WTC11 (cell line): ENCODE measurements at regions not wholly inside any gene's neighbourhood (a gene's known extent, or its start where the extent isn't known, plus 50 kb on each side); places are given as distances from the start of the nearest gene placed in this dataset.

Experiments
- ATAC-seq: fragments of 200-7000 bp; cut with Tn5 transposase; 2 replicates; pipeline ENCODE4 v1.10.0; 2021; ENCODE audit warnings: mild to moderate bottlenecking, moderate library complexity
- CTCF ChIA-PET: fragments of 300-600 bp; sonication (Branson Sonifier 250); formaldehyde crosslinking; loops from one replicate; lab custom pipeline; 2021; ENCODE audit warnings: antibody characterized with exemption; lab: Charles Lee
- POLR2A ChIA-PET: fragments of 350-600 bp; sonication (Branson Sonifier 250); formaldehyde crosslinking; loops from one replicate; lab custom pipeline; 2021; ENCODE audit warnings: antibody characterized with exemption; lab: Charles Lee
- DNase-seq: peaks from one replicate; pipeline ENCODE4 v3.0.0; 2021; ENCODE audit warnings: low spot score
- H3K27ac Mint-ChIP-seq: 2 replicates; pipeline ENCODE4 v1.8.0; 2021; ENCODE audit warnings: mixed read lengths
- H3K27me3 Mint-ChIP-seq: 2 replicates; pipeline ENCODE4 v1.8.0; 2021; ENCODE audit warnings: low read depth, mild to moderate bottlenecking, moderate library complexity, mixed read lengths
- H3K36me3 Mint-ChIP-seq: 2 replicates; pipeline ENCODE4 v1.8.0; 2021; ENCODE audit warnings: mixed read lengths
- H3K4me1 Mint-ChIP-seq: 2 replicates; pipeline ENCODE4 v1.8.0; 2022; ENCODE audit warnings: mixed read lengths
- H3K4me3 Mint-ChIP-seq: 2 replicates; pipeline ENCODE4 v1.8.0; 2021; ENCODE audit warnings: mild to moderate bottlenecking, moderate library complexity, mixed read lengths
- H3K9me3 Mint-ChIP-seq: 2 replicates; pipeline ENCODE4 v1.8.0; 2021; ENCODE audit warnings: mixed read lengths
- ATF1 ChIP-seq: sonication (generic); formaldehyde crosslinking; IDR thresholded peaks from 2 replicates; pipeline ENCODE4 v1.8.1; 2023; ENCODE audit warnings: mild to moderate bottlenecking, moderate library complexity, missing genetic modification reagents
- CREB1 ChIP-seq: sonication (generic); formaldehyde crosslinking; IDR thresholded peaks from 2 replicates; pipeline ENCODE4 v1.8.0; 2023; ENCODE audit warnings: mild to moderate bottlenecking, missing genetic modification reagents
- CREM ChIP-seq: sonication (generic); formaldehyde crosslinking; IDR thresholded peaks from 2 replicates; pipeline ENCODE4 v1.8.1; 2022; ENCODE audit warnings: mild to moderate bottlenecking, missing genetic modification reagents, moderate library complexity
- HMGA2 ChIP-seq: fragments of 250-450 bp; sonication (Bioruptor Pico); IDR thresholded peaks from 2 replicates; pipeline ENCODE4 v1.4.0; 2021; ENCODE audit warnings: mild to moderate bottlenecking, moderate library complexity
- KAT7 ChIP-seq: sonication (generic); formaldehyde crosslinking; IDR thresholded peaks from 2 replicates; pipeline ENCODE4 v1.8.1; 2023; ENCODE audit warnings: missing genetic modification reagents, mild to moderate bottlenecking, borderline replicate concordance
- MLX ChIP-seq: sonication (generic); formaldehyde crosslinking; IDR thresholded peaks from 2 replicates; pipeline ENCODE4 v1.8.1; 2023; ENCODE audit warnings: mild to moderate bottlenecking, missing genetic modification reagents, moderate library complexity
- NFE2L1 ChIP-seq: sonication (generic); formaldehyde crosslinking; IDR thresholded peaks from 2 replicates; pipeline ENCODE4 v1.8.1; 2023; ENCODE audit warnings: missing genetic modification reagents
- NFYB ChIP-seq: sonication (generic); formaldehyde crosslinking; conservative IDR thresholded peaks from 2 replicates; pipeline ENCODE4 v1.8.0; 2022; ENCODE audit warnings: low read depth, missing genetic modification reagents
- NR2C2 ChIP-seq: sonication (generic); formaldehyde crosslinking; IDR thresholded peaks from 2 replicates; pipeline ENCODE4 v1.8.0; 2022; ENCODE audit warnings: mild to moderate bottlenecking, missing genetic modification reagents
- PREB ChIP-seq: sonication (generic); formaldehyde crosslinking; IDR thresholded peaks from 2 replicates; pipeline ENCODE4 v1.8.1; 2022; ENCODE audit warnings: mild to moderate bottlenecking, missing genetic modification reagents, moderate library complexity, borderline replicate concordance
- RELA ChIP-seq: sonication (generic); formaldehyde crosslinking; IDR thresholded peaks from 2 replicates; pipeline ENCODE4 v1.8.1; 2022; ENCODE audit warnings: missing genetic modification reagents, mild to moderate bottlenecking, borderline replicate concordance
- SMAD4 ChIP-seq: sonication (generic); formaldehyde crosslinking; IDR thresholded peaks from 2 replicates; pipeline ENCODE4 v1.8.0; 2022; ENCODE audit warnings: mild to moderate bottlenecking, missing genetic modification reagents
- STAT6 ChIP-seq: sonication (generic); formaldehyde crosslinking; conservative IDR thresholded peaks from 2 replicates; pipeline ENCODE4 v1.8.1; 2023; ENCODE audit warnings: mild to moderate bottlenecking, low read depth, missing genetic modification reagents, moderate library complexity
- TP53 ChIP-seq: sonication (generic); formaldehyde crosslinking; IDR thresholded peaks from 2 replicates; pipeline ENCODE4 v1.8.1; 2023; ENCODE audit warnings: mild to moderate bottlenecking, missing genetic modification reagents
- ZNF317 ChIP-seq: sonication (generic); formaldehyde crosslinking; IDR thresholded peaks from 2 replicates; pipeline ENCODE4 v1.8.1; 2023; ENCODE audit warnings: low read depth, mild to moderate bottlenecking, moderate library complexity, missing genetic modification reagents, borderline replicate concordance
- ZNF416 ChIP-seq: fragments of 250-450 bp; sonication (Bioruptor Pico); IDR thresholded peaks from 2 replicates; pipeline ENCODE4 v1.9.0; 2021; ENCODE audit warnings: mild to moderate bottlenecking, inconsistent platforms
- TF ChIP-seq, protein P1 (sequence below): sonication (generic); formaldehyde crosslinking; IDR thresholded peaks from 2 replicates; pipeline ENCODE4 v1.8.0; 2022; ENCODE audit warnings: missing genetic modification reagents
- TF ChIP-seq, protein P2 (sequence below): sonication (generic); formaldehyde crosslinking; IDR thresholded peaks from 2 replicates; pipeline ENCODE4 v1.8.1; 2022; ENCODE audit warnings: low read depth, missing genetic modification reagents, borderline replicate concordance
- TF ChIP-seq, protein P3 (sequence below): sonication (generic); formaldehyde crosslinking; IDR thresholded peaks from 2 replicates; pipeline ENCODE4 v1.8.0; 2022; ENCODE audit warnings: mild to moderate bottlenecking, missing genetic modification reagents

GRCh38 chr6:165163519-165163918, 145.9 kb downstream of the C6orf118 start:
- Mint-ChIP-seq H3K4me3 (no peak overlapping the region), H3K9me3 (peaks cover 44% of the 10 kb centered on the region), H3K4me1 (no peaks in the 10 kb centered on the region), H3K36me3 (peaks cover 25% of the 10 kb centered on the region), H3K27ac (no peak overlapping the region), H3K27me3 (no peaks in the 10 kb centered on the region; the same call in none of the 2 replicates)
- no peak for DNase-seq
- CTCF ChIA-PET, result no interaction called here
- TF ChIP-seq, protein P1, sequence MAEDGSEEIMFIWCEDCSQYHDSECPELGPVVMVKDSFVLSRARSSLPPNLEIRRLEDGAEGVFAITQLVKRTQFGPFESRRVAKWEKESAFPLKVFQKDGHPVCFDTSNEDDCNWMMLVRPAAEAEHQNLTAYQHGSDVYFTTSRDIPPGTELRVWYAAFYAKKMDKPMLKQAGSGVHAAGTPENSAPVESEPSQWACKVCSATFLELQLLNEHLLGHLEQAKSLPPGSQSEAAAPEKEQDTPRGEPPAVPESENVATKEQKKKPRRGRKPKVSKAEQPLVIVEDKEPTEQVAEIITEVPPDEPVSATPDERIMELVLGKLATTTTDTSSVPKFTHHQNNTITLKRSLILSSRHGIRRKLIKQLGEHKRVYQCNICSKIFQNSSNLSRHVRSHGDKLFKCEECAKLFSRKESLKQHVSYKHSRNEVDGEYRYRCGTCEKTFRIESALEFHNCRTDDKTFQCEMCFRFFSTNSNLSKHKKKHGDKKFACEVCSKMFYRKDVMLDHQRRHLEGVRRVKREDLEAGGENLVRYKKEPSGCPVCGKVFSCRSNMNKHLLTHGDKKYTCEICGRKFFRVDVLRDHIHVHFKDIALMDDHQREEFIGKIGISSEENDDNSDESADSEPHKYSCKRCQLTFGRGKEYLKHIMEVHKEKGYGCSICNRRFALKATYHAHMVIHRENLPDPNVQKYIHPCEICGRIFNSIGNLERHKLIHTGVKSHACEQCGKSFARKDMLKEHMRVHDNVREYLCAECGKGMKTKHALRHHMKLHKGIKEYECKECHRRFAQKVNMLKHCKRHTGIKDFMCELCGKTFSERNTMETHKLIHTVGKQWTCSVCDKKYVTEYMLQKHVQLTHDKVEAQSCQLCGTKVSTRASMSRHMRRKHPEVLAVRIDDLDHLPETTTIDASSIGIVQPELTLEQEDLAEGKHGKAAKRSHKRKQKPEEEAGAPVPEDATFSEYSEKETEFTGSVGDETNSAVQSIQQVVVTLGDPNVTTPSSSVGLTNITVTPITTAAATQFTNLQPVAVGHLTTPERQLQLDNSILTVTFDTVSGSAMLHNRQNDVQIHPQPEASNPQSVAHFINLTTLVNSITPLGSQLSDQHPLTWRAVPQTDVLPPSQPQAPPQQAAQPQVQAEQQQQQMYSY (CRISPR knock-in tag), result no peak
- TF ChIP-seq MLX, result no peak
- TF ChIP-seq CREB1 (CRISPR knock-in tag), result no peak
- no peak for TF ChIP-seq CREM (CRISPR knock-in tag)
- TF ChIP-seq PREB, result no peak
- no peak for TF ChIP-seq TP53 (CRISPR knock-in tag)
- TF ChIP-seq HMGA2 (CRISPR knock-in tag), result no peak
- TF ChIP-seq ATF1, result no peak
- TF ChIP-seq, protein P2, sequence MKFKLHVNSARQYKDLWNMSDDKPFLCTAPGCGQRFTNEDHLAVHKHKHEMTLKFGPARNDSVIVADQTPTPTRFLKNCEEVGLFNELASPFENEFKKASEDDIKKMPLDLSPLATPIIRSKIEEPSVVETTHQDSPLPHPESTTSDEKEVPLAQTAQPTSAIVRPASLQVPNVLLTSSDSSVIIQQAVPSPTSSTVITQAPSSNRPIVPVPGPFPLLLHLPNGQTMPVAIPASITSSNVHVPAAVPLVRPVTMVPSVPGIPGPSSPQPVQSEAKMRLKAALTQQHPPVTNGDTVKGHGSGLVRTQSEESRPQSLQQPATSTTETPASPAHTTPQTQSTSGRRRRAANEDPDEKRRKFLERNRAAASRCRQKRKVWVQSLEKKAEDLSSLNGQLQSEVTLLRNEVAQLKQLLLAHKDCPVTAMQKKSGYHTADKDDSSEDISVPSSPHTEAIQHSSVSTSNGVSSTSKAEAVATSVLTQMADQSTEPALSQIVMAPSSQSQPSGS (CRISPR knock-in tag), result no peak
- POLR2A ChIA-PET, result no interaction called here
- ATAC-seq, result no peak

DNA sequence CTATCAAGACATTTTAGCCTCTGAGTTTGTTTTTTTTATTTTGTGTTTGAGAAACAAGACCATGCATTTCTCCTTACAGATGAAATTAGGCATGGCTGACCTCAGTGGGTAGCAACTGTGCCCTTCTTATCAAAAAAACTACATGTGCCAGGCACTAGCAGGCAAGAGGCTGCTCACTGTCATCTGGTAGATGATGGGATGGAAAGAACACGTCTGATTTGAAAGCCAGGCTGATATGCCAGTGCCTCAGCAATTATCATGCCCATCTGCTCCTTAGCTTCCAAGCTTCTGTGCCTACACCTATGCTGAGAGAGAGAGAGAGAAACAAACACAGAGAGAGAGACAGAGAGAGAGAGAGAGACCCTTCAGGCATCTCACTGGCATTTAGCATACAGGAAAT, 149.9 kb downstream of the C6orf118 start:
- CTCF ChIA-PET, result no interaction called here
- peaks cover 31% of the 10 kb centered on the region for H3K9me3 Mint-ChIP-seq
- H3K4me1 Mint-ChIP-seq, result no peaks in the 10 kb centered on the region
- POLR2A ChIA-PET, result no interaction called here
- no peak overlapping the region for H3K27ac Mint-ChIP-seq
- no peak overlapping the region for H3K4me3 Mint-ChIP-seq
- H3K36me3 Mint-ChIP-seq, result peaks cover 21% of the 10 kb centered on the region
- TF ChIP-seq STAT6 (CRISPR knock-in tag), result no peak
- no peak for TF ChIP-seq ZNF416
- TF ChIP-seq SMAD4 (CRISPR knock-in tag), result no peak
- TF ChIP-seq KAT7 (CRISPR knock-in tag), result no peak
- no peak for TF ChIP-seq TP53 (CRISPR knock-in tag)
- TF ChIP-seq, protein P3, sequence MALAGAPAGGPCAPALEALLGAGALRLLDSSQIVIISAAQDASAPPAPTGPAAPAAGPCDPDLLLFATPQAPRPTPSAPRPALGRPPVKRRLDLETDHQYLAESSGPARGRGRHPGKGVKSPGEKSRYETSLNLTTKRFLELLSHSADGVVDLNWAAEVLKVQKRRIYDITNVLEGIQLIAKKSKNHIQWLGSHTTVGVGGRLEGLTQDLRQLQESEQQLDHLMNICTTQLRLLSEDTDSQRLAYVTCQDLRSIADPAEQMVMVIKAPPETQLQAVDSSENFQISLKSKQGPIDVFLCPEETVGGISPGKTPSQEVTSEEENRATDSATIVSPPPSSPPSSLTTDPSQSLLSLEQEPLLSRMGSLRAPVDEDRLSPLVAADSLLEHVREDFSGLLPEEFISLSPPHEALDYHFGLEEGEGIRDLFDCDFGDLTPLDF (CRISPR knock-in tag), result no peak
- no peak for TF ChIP-seq NR2C2
- TF ChIP-seq NFYB (CRISPR knock-in tag), result no peak
- no peak for TF ChIP-seq RELA (CRISPR knock-in tag)
- TF ChIP-seq ZNF317 (CRISPR knock-in tag), result no peak
- TF ChIP-seq NFE2L1 (CRISPR knock-in tag), result no peak
- no peak for ATAC-seq
- no peaks in the 10 kb centered on the region; the same call in 1 of the 2 replicates for H3K27me3 Mint-ChIP-seq
- no peak for DNase-seq
